ENCODE measurements at regions not wholly inside any gene's neighbourhood (a gene's known extent, or its start where the extent isn't known, plus 50 kb on each side); places are given as distances from the start of the nearest gene placed in this dataset.
"Not testable (repeated sequence)": the region's sequence is repeated elsewhere in the genome, so short reads cannot be mapped to it uniquely, and the experiment has no call there.

DNA sequence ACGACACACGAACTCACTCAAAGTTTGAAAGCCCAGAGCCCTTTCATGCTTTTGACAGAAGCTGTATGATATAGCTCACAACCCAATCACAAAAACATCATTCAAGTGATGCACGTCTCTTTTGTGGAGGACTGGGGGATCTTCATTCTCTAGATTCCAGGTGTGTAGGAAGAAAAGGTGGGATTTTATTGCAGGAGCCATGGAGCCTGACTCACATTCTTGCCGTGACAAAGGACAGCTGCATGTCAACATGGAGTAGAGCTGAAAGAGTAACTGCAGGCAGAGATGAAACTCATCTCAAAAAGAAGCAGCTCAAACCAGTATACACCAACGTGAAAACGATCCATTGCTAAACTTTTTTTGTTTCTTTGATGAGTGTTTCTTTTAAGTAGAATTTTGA is 50.9 kb upstream of the PDE1A start:
- Histone ChIP-seq H3K4me1 (ENCODE audit: insufficient read depth, low read length) (no peaks in the 10 kb centered on the region), H3K4me3 (ENCODE audit: low read length) (no peak overlapping the region), H3K27ac (ENCODE audit: low read depth, low read length) (no peak overlapping the region), H3K27me3 (ENCODE audit: insufficient read depth, low read length, poor library complexity, severe bottlenecking) (no peaks in the 10 kb centered on the region), H3K36me3 (ENCODE audit: insufficient read depth, low read length) (no peaks in the 10 kb centered on the region), H3K9me3 (ENCODE audit: low read length) (no peaks in the 10 kb centered on the region)
- DNase-seq, result no peak
- Mint-ChIP-seq H3K36me3 (no peaks in the 10 kb centered on the region), H3K4me1 (no peaks in the 10 kb centered on the region), H3K4me3 (no peak overlapping the region), H3K9me3 (peaks cover 0 to 14% (median 2%) of the 10 kb centered on the region in 5 donors), H3K27ac (no peak overlapping the region), H3K27me3 (no peaks in the 10 kb centered on the region)
- ChIA-PET POLR2A (no interaction called here), CTCF (no interaction called here)

GRCh38 chr2:182481676-182482075 is 54.8 kb upstream of the PDE1A start:
- POLR2A ChIA-PET, result no interaction called here
- no peak for DNase-seq
- H3K27me3 Mint-ChIP-seq, result no peaks in the 10 kb centered on the region
- H3K4me3 Mint-ChIP-seq, result no peak overlapping the region
- Histone ChIP-seq H3K36me3 (ENCODE audit: insufficient read depth, low read length) (no peaks in the 10 kb centered on the region), H3K27ac (ENCODE audit: low read depth, low read length) (no peak overlapping the region), H3K27me3 (ENCODE audit: insufficient read depth, low read length, poor library complexity, severe bottlenecking) (no peaks in the 10 kb centered on the region), H3K4me3 (ENCODE audit: low read length) (no peak overlapping the region), H3K4me1 (ENCODE audit: insufficient read depth, low read length) (no peaks in the 10 kb centered on the region), H3K9me3 (ENCODE audit: low read length) (no peaks in the 10 kb centered on the region)
- no peaks in the 10 kb centered on the region for H3K36me3 Mint-ChIP-seq
- CTCF ChIA-PET, result no interaction called here
- H3K4me1 Mint-ChIP-seq, result no peaks in the 10 kb centered on the region
- H3K27ac Mint-ChIP-seq, result no peak overlapping the region
- peaks cover 0 to 5% (median 0%) of the 10 kb centered on the region in 5 donors for H3K9me3 Mint-ChIP-seq

DNA sequence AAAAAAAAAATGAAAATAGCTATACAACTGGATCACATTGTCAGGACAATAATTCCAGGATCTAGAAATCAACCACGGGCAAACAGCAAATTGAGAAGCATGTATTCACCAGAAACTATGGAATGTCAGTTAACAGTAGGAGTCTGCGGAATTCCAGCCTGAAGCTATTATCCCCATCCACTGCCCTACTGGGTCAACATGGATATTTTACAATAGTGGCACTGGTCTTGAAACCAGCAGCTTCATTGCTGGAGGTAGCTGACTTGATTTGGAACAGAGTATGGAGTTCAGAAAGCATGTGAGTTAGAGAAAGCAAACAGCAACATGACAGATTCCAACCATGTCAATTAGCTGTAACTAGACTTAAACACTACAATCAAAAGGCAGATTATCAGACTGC is 55.7 kb upstream of the PDE1A start:
- no peak for DNase-seq
- H3K27ac ChIP-seq (ENCODE audit: low read depth, low read length), result no peak overlapping the region
- H3K4me3 Mint-ChIP-seq, result no peak overlapping the region
- no peaks in the 10 kb centered on the region for H3K36me3 Mint-ChIP-seq
- no peak overlapping the region for H3K4me3 ChIP-seq (ENCODE audit: low read length)
- no peaks in the 10 kb centered on the region for H3K27me3 Mint-ChIP-seq
- peaks cover 0 to 5% (median 0%) of the 10 kb centered on the region in 5 donors for H3K9me3 Mint-ChIP-seq
- ChIA-PET POLR2A (no interaction called here), CTCF (no interaction called here)
- H3K4me1 ChIP-seq (ENCODE audit: insufficient read depth, low read length), result no peaks in the 10 kb centered on the region
- no peak overlapping the region for H3K27ac Mint-ChIP-seq
- no peaks in the 10 kb centered on the region for H3K4me1 Mint-ChIP-seq
- no peaks in the 10 kb centered on the region for H3K9me3 ChIP-seq (ENCODE audit: low read length)
- H3K27me3 ChIP-seq (ENCODE audit: insufficient read depth, low read length, poor library complexity, severe bottlenecking), result no peaks in the 10 kb centered on the region
- H3K36me3 ChIP-seq (ENCODE audit: insufficient read depth, low read length), result no peaks in the 10 kb centered on the region

- H3K27ac Mint-ChIP-seq, result no peak overlapping the region
- H3K27ac ChIP-seq (ENCODE audit: low read depth, low read length), result no peak overlapping the region
- H3K4me3 ChIP-seq (ENCODE audit: low read length), result no peak overlapping the region
- H3K36me3 ChIP-seq (ENCODE audit: insufficient read depth, low read length), result no peaks in the 10 kb centered on the region
- peaks cover 0 to 5% (median 0%) of the 10 kb centered on the region in 5 donors for H3K9me3 Mint-ChIP-seq
- H3K36me3 Mint-ChIP-seq, result no peaks in the 10 kb centered on the region
- H3K4me1 ChIP-seq (ENCODE audit: insufficient read depth, low read length), result no peaks in the 10 kb centered on the region
- H3K4me3 Mint-ChIP-seq, result no peak overlapping the region
- ChIA-PET POLR2A (no interaction called here), CTCF (no interaction called here)
- no peak for DNase-seq
- H3K27me3 ChIP-seq (ENCODE audit: insufficient read depth, low read length, poor library complexity, severe bottlenecking), result no peaks in the 10 kb centered on the region
- no peaks in the 10 kb centered on the region for H3K9me3 ChIP-seq (ENCODE audit: low read length)
- peaks cover 0 to 5% of the 10 kb centered on the region in 2 donors for H3K27me3 Mint-ChIP-seq
- H3K4me1 Mint-ChIP-seq, result no peaks in the 10 kb centered on the region
Measured at GRCh38 chr2:182496596-182496995, 69.8 kb upstream of the PDE1A start.

GRCh38 chr2:182499706-182500470 is 73.1 kb upstream of the PDE1A start:
- POLR2A ChIA-PET, result no interaction called here
- Histone ChIP-seq H3K4me1 (ENCODE audit: insufficient read depth, low read length) (no peaks in the 10 kb centered on the region), H3K27ac (ENCODE audit: low read depth, low read length) (no peak overlapping the region), H3K27me3 (ENCODE audit: insufficient read depth, low read length, poor library complexity, severe bottlenecking) (no peaks in the 10 kb centered on the region), H3K9me3 (ENCODE audit: low read length) (no peaks in the 10 kb centered on the region), H3K4me3 (ENCODE audit: low read length) (no peak overlapping the region), H3K36me3 (ENCODE audit: insufficient read depth, low read length) (no peaks in the 10 kb centered on the region)
- no peak overlapping the region for H3K27ac Mint-ChIP-seq
- no peaks in the 10 kb centered on the region for H3K36me3 Mint-ChIP-seq
- H3K27me3 Mint-ChIP-seq, result peaks cover 0 to 5% of the 10 kb centered on the region in 2 donors
- no peaks in the 10 kb centered on the region for H3K4me1 Mint-ChIP-seq
- H3K9me3 Mint-ChIP-seq, result no peaks in the 10 kb centered on the region
- DNase-seq, result no peak
- CTCF ChIA-PET, result no interaction called here
- H3K4me3 Mint-ChIP-seq, result no peak overlapping the region

DNA sequence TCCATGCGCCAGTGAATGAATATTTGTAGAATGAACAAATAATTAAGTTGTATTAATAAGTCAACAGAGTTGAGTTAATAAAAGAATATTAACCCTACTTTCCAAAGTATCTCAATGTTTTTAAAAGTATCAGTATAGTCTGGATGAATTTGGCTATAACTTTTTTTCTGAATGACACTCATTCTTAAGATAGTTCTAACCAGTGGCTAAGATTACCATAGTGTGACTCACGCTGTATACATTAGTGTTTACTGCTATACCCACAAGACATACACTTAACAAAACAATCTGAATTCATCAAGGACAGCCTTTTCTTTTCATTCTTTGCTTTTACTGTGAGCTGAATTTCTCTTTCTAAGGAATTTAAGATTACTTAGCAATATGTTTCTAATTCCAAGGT is 77.0 kb upstream of the PDE1A start:
- H3K27ac ChIP-seq (ENCODE audit: low read depth, low read length), result no peak overlapping the region
- no peaks in the 10 kb centered on the region for H3K4me1 Mint-ChIP-seq
- H3K36me3 ChIP-seq (ENCODE audit: insufficient read depth, low read length), result no peaks in the 10 kb centered on the region
- POLR2A ChIA-PET, result no interaction called here
- no peak overlapping the region for H3K4me3 Mint-ChIP-seq
- H3K27me3 Mint-ChIP-seq, result no peaks in the 10 kb centered on the region
- H3K36me3 Mint-ChIP-seq, result no peaks in the 10 kb centered on the region
- no peak for DNase-seq
- no peaks in the 10 kb centered on the region for H3K27me3 ChIP-seq (ENCODE audit: insufficient read depth, low read length, poor library complexity, severe bottlenecking)
- peaks cover 0 to 2% (median 0%) of the 10 kb centered on the region in 5 donors for H3K9me3 Mint-ChIP-seq
- H3K4me1 ChIP-seq (ENCODE audit: insufficient read depth, low read length), result no peaks in the 10 kb centered on the region
- no peak overlapping the region for H3K27ac Mint-ChIP-seq
- H3K4me3 ChIP-seq (ENCODE audit: low read length), result no peak overlapping the region
- CTCF ChIA-PET, result no interaction called here
- no peaks in the 10 kb centered on the region for H3K9me3 ChIP-seq (ENCODE audit: low read length)

DNA sequence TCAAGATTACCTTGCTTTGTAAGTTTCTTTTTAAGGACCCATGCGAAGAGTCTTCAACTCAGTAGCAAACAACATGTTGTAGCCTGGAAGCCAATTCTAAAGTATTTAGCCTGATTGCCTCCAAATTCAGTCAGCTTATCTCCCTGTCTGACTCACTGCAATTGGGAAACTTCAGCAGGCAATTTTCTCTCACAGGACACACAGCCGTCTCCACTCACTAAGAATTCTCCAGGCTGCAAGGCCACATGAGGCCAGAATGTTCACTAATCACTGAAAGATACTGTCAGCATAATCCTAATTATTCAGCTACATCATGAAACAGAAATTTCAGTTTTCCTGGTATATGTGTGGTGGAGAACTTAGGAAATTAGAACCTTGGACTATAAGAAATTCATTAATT is 78.1 kb upstream of the PDE1A start:
- no peak overlapping the region for H3K27ac ChIP-seq (ENCODE audit: low read depth, low read length)
- no peaks in the 10 kb centered on the region for H3K4me1 ChIP-seq (ENCODE audit: insufficient read depth, low read length)
- H3K27me3 ChIP-seq (ENCODE audit: insufficient read depth, low read length, poor library complexity, severe bottlenecking), result no peaks in the 10 kb centered on the region
- Mint-ChIP-seq H3K4me3 (no peak overlapping the region), H3K27me3 (no peaks in the 10 kb centered on the region), H3K4me1 (no peaks in the 10 kb centered on the region), H3K9me3 (peaks cover 0 to 2% (median 0%) of the 10 kb centered on the region in 5 donors), H3K27ac (no peak overlapping the region), H3K36me3 (no peaks in the 10 kb centered on the region)
- no peak for DNase-seq
- H3K4me3 ChIP-seq (ENCODE audit: low read length), result no peak overlapping the region
- H3K36me3 ChIP-seq (ENCODE audit: insufficient read depth, low read length), result no peaks in the 10 kb centered on the region
- H3K9me3 ChIP-seq (ENCODE audit: low read length), result no peaks in the 10 kb centered on the region
- ChIA-PET CTCF (no interaction called here), POLR2A (no interaction called here)

- no peak overlapping the region for H3K27ac ChIP-seq (ENCODE audit: low read depth, low read length)
- H3K27ac Mint-ChIP-seq, result no peak overlapping the region
- CTCF ChIA-PET, result no interaction called here
Measured at GRCh38 chr2:182506606-182507005, 79.8 kb upstream of the PDE1A start.

DNA sequence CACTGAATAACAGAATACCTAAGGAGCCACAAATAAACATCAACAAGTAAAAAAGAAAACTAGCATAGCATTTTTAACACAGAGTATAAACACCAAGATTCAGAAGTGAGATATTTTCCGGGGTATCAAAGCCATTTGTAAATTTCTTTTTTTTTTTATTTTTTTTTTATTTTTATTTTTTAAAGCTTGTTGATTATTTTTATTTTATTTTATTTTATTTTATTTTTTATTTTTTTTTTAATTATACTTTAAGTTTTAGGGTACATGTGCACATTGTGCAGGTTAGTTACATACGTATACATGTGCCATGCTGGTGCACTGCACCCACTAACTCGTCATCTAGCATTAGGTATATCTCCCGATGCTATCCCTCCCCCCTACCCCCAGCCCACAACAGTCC is 81.7 kb upstream of the PDE1A start:
- H3K4me3 ChIP-seq (ENCODE audit: low read length); H3K4me3 Mint-ChIP-seq; DNase-seq; H3K27ac Mint-ChIP-seq; POLR2A ChIA-PET; H3K36me3 Mint-ChIP-seq; H3K4me1 ChIP-seq (ENCODE audit: insufficient read depth, low read length); H3K9me3 ChIP-seq (ENCODE audit: low read length); H3K9me3 Mint-ChIP-seq; H3K4me1 Mint-ChIP-seq; H3K27ac ChIP-seq (ENCODE audit: low read depth, low read length); CTCF ChIA-PET; H3K36me3 ChIP-seq (ENCODE audit: insufficient read depth, low read length); H3K27me3 ChIP-seq (ENCODE audit: insufficient read depth, low read length, poor library complexity, severe bottlenecking); H3K27me3 Mint-ChIP-seq: not testable (repeated sequence)

More at GRCh38 chr2:182506606-182507005, 79.8 kb upstream of the PDE1A start:
- POLR2A ChIA-PET, result no interaction called here
- Histone ChIP-seq H3K9me3 (ENCODE audit: low read length) (no peaks in the 10 kb centered on the region), H3K36me3 (ENCODE audit: insufficient read depth, low read length) (no peaks in the 10 kb centered on the region), H3K4me3 (ENCODE audit: low read length) (no peak overlapping the region), H3K27me3 (ENCODE audit: insufficient read depth, low read length, poor library complexity, severe bottlenecking) (no peaks in the 10 kb centered on the region), H3K4me1 (ENCODE audit: insufficient read depth, low read length) (no peaks in the 10 kb centered on the region)
- Mint-ChIP-seq H3K4me1 (no peaks in the 10 kb centered on the region), H3K27me3 (no peaks in the 10 kb centered on the region), H3K36me3 (no peaks in the 10 kb centered on the region), H3K9me3 (peaks cover 0 to 2% (median 0%) of the 10 kb centered on the region in 5 donors), H3K4me3 (no peak overlapping the region)
- DNase-seq, result no peak

Data from CD8-positive, alpha-beta memory T cell (primary cell).